WTC11 (cell line): ENCODE measurements at regions not wholly inside any gene's neighbourhood (a gene's known extent, or its start where the extent isn't known, plus 50 kb on each side); places are given as distances from the start of the nearest gene placed in this dataset.

Experiments
- ATAC-seq: fragments of 200-7000 bp; cut with Tn5 transposase; 2 replicates; pipeline ENCODE4 v1.10.0; 2021; ENCODE audit warnings: mild to moderate bottlenecking, moderate library complexity
- CTCF ChIA-PET: fragments of 300-600 bp; sonication (Branson Sonifier 250); formaldehyde crosslinking; loops from one replicate; lab custom pipeline; 2021; ENCODE audit warnings: antibody characterized with exemption; lab: Charles Lee
- POLR2A ChIA-PET: fragments of 350-600 bp; sonication (Branson Sonifier 250); formaldehyde crosslinking; loops from one replicate; lab custom pipeline; 2021; ENCODE audit warnings: antibody characterized with exemption; lab: Charles Lee
- DNase-seq: peaks from one replicate; pipeline ENCODE4 v3.0.0; 2021; ENCODE audit warnings: low spot score
- H3K27ac Mint-ChIP-seq: 2 replicates; pipeline ENCODE4 v1.8.0; 2021; ENCODE audit warnings: mixed read lengths
- H3K27me3 Mint-ChIP-seq: 2 replicates; pipeline ENCODE4 v1.8.0; 2021; ENCODE audit warnings: low read depth, mild to moderate bottlenecking, moderate library complexity, mixed read lengths
- H3K36me3 Mint-ChIP-seq: 2 replicates; pipeline ENCODE4 v1.8.0; 2021; ENCODE audit warnings: mixed read lengths
- H3K4me1 Mint-ChIP-seq: 2 replicates; pipeline ENCODE4 v1.8.0; 2022; ENCODE audit warnings: mixed read lengths
- H3K4me3 Mint-ChIP-seq: 2 replicates; pipeline ENCODE4 v1.8.0; 2021; ENCODE audit warnings: mild to moderate bottlenecking, moderate library complexity, mixed read lengths
- H3K9me3 Mint-ChIP-seq: 2 replicates; pipeline ENCODE4 v1.8.0; 2021; ENCODE audit warnings: mixed read lengths
- ESRRA ChIP-seq: sonication (generic); formaldehyde crosslinking; IDR thresholded peaks from 2 replicates; pipeline ENCODE4 v1.8.1; 2022; ENCODE audit warnings: mild to moderate bottlenecking, missing genetic modification reagents, borderline replicate concordance
- FOXJ3 ChIP-seq: sonication (generic); formaldehyde crosslinking; IDR thresholded peaks from 2 replicates; pipeline ENCODE4 v1.9.0; 2021; ENCODE audit warnings: missing genetic modification reagents, mild to moderate bottlenecking, borderline replicate concordance
- GTF2I ChIP-seq: fragments of 250-450 bp; sonication (Bioruptor Pico); conservative IDR thresholded peaks from 2 replicates; pipeline ENCODE4 v1.4.0; 2021; ENCODE audit warnings: mild to moderate bottlenecking
- HMGXB4 ChIP-seq: sonication (generic); formaldehyde crosslinking; IDR thresholded peaks from 2 replicates; pipeline ENCODE4 v1.8.1; 2023; ENCODE audit warnings: mild to moderate bottlenecking, moderate library complexity, missing genetic modification reagents
- NFYB ChIP-seq: sonication (generic); formaldehyde crosslinking; conservative IDR thresholded peaks from 2 replicates; pipeline ENCODE4 v1.8.0; 2022; ENCODE audit warnings: low read depth, missing genetic modification reagents
- RELA ChIP-seq: sonication (generic); formaldehyde crosslinking; IDR thresholded peaks from 2 replicates; pipeline ENCODE4 v1.8.1; 2022; ENCODE audit warnings: missing genetic modification reagents, mild to moderate bottlenecking, borderline replicate concordance
- STAT6 ChIP-seq: sonication (generic); formaldehyde crosslinking; conservative IDR thresholded peaks from 2 replicates; pipeline ENCODE4 v1.8.1; 2023; ENCODE audit warnings: mild to moderate bottlenecking, low read depth, missing genetic modification reagents, moderate library complexity
- TEAD4 ChIP-seq: sonication (generic); formaldehyde crosslinking; IDR thresholded peaks from 2 replicates; pipeline ENCODE4 v1.8.0; 2022; ENCODE audit warnings: mild to moderate bottlenecking, missing genetic modification reagents
- ZNF121 ChIP-seq: sonication (generic); formaldehyde crosslinking; IDR thresholded peaks from 2 replicates; pipeline ENCODE4 v1.8.0; 2023; ENCODE audit warnings: missing genetic modification reagents
- ZNF263 ChIP-seq: sonication (generic); formaldehyde crosslinking; IDR thresholded peaks from 2 replicates; pipeline ENCODE4 v1.8.1; 2022; ENCODE audit warnings: low read depth, mild to moderate bottlenecking, moderate library complexity, missing genetic modification reagents
- ZNF281 ChIP-seq: sonication (generic); formaldehyde crosslinking; IDR thresholded peaks from 2 replicates; pipeline ENCODE4 v1.8.0; 2023; ENCODE audit warnings: mild to moderate bottlenecking, missing genetic modification reagents
- ZNF416 ChIP-seq: fragments of 250-450 bp; sonication (Bioruptor Pico); IDR thresholded peaks from 2 replicates; pipeline ENCODE4 v1.9.0; 2021; ENCODE audit warnings: mild to moderate bottlenecking, inconsistent platforms
- ZNF532 ChIP-seq: fragments of 250-450 bp; sonication (Bioruptor Pico); IDR thresholded peaks from 2 replicates; pipeline ENCODE4 v1.9.0; 2021; ENCODE audit warnings: mild to moderate bottlenecking, borderline replicate concordance
- TF ChIP-seq, protein P1 (sequence below): fragments of 250-450 bp; sonication (Bioruptor Pico); IDR thresholded peaks from 2 replicates; pipeline ENCODE4 v1.8.0; 2021; ENCODE audit warnings: mild to moderate bottlenecking
- TF ChIP-seq, protein P2 (sequence below): fragments of 200-600 bp; IDR thresholded peaks from 2 replicates; pipeline ENCODE4 v1.8.0; 2022; ENCODE audit warnings: antibody characterized with exemption
- TF ChIP-seq, protein P3 (sequence below): sonication (generic); formaldehyde crosslinking; IDR thresholded peaks from 2 replicates; pipeline ENCODE4 v1.8.1; 2022; ENCODE audit warnings: low read depth, missing genetic modification reagents, borderline replicate concordance

DNA sequence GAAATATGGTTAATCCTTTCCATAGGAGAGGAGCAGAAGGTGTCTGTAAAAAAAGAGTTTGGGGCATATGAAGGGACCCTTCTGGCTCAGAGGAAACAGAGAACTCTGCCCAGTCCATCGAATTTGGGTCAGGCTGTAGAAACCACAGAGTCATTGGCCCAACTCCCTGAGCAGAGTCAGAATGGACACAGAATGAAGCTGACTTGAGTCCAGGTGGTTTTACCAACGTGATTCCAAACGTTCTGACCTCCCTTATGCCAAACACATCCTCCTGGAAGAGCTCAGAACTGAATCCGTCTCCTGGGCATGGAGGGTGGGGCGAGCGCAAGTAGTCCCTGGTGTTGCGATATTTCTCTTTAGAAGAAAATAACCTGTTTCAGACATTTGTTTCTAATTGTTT lies 138.8 kb downstream of the DAD1 start (continued):
- TF ChIP-seq ZNF532 (CRISPR knock-in tag), result no peak
- no peak for TF ChIP-seq TEAD4 (CRISPR knock-in tag)
- no peak for TF ChIP-seq FOXJ3 (CRISPR knock-in tag)
- TF ChIP-seq RELA (CRISPR knock-in tag), result no peak
- TF ChIP-seq, protein P1, sequence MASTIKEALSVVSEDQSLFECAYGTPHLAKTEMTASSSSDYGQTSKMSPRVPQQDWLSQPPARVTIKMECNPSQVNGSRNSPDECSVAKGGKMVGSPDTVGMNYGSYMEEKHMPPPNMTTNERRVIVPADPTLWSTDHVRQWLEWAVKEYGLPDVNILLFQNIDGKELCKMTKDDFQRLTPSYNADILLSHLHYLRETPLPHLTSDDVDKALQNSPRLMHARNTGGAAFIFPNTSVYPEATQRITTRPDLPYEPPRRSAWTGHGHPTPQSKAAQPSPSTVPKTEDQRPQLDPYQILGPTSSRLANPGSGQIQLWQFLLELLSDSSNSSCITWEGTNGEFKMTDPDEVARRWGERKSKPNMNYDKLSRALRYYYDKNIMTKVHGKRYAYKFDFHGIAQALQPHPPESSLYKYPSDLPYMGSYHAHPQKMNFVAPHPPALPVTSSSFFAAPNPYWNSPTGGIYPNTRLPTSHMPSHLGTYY (CRISPR knock-in tag), result no peak
- TF ChIP-seq ESRRA (CRISPR knock-in tag), result no peak
- no peak for TF ChIP-seq ZNF281
- TF ChIP-seq GTF2I (CRISPR knock-in tag), result no peak
- no peak for TF ChIP-seq ZNF121 (CRISPR knock-in tag)
- no peak for TF ChIP-seq ZNF416 (CRISPR knock-in tag)

- H3K9me3 Mint-ChIP-seq, result no peaks in the 10 kb centered on the region
- DNase-seq (no peak), ATAC-seq (no peak)
- ChIA-PET POLR2A (no interaction called here), CTCF (interaction anchor here (1.4 kb wide), 1 partner anchor 22 kb away, joined by 4 read pairs; no protein-coding TSS in a partner anchor)
- no peak overlapping the region for H3K27ac Mint-ChIP-seq
- no peaks in the 10 kb centered on the region for H3K36me3 Mint-ChIP-seq
- H3K4me1 Mint-ChIP-seq, result peaks cover 13% of the 10 kb centered on the region
- no peak overlapping the region for H3K4me3 Mint-ChIP-seq
- no peaks in the 10 kb centered on the region; the same call in 1 of the 2 replicates for H3K27me3 Mint-ChIP-seq
- TF ChIP-seq ZNF281 (no peak), NFYB (CRISPR knock-in tag) (no peak), HMGXB4 (no peak), STAT6 (no peak), ZNF263 (CRISPR knock-in tag) (no peak)
- TF ChIP-seq, protein P2, sequence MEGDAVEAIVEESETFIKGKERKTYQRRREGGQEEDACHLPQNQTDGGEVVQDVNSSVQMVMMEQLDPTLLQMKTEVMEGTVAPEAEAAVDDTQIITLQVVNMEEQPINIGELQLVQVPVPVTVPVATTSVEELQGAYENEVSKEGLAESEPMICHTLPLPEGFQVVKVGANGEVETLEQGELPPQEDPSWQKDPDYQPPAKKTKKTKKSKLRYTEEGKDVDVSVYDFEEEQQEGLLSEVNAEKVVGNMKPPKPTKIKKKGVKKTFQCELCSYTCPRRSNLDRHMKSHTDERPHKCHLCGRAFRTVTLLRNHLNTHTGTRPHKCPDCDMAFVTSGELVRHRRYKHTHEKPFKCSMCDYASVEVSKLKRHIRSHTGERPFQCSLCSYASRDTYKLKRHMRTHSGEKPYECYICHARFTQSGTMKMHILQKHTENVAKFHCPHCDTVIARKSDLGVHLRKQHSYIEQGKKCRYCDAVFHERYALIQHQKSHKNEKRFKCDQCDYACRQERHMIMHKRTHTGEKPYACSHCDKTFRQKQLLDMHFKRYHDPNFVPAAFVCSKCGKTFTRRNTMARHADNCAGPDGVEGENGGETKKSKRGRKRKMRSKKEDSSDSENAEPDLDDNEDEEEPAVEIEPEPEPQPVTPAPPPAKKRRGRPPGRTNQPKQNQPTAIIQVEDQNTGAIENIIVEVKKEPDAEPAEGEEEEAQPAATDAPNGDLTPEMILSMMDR, result no peak
- TF ChIP-seq, protein P3, sequence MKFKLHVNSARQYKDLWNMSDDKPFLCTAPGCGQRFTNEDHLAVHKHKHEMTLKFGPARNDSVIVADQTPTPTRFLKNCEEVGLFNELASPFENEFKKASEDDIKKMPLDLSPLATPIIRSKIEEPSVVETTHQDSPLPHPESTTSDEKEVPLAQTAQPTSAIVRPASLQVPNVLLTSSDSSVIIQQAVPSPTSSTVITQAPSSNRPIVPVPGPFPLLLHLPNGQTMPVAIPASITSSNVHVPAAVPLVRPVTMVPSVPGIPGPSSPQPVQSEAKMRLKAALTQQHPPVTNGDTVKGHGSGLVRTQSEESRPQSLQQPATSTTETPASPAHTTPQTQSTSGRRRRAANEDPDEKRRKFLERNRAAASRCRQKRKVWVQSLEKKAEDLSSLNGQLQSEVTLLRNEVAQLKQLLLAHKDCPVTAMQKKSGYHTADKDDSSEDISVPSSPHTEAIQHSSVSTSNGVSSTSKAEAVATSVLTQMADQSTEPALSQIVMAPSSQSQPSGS (CRISPR knock-in tag), result no peak
These were observed 139.5 kb downstream of the DAD1 start for GRCh38 chr14:22449600-22449905.
